Calu3 (cell line): ENCODE measurements at regions not wholly inside any gene's neighbourhood (a gene's known extent, or its start where the extent isn't known, plus 50 kb on each side); places are given as distances from the start of the nearest gene placed in this dataset.

Source experiments
- BruUV-seq: library from RNA; stranded (reverse); fragments of 400-500 nt; replicated peaks from 2 replicates; lab custom pipeline; 2021; lab: Mats Ljungman, UMichigan
- CTCF ChIA-PET: fragments of 300-600 bp; sonication (Branson Sonifier 250); formaldehyde crosslinking; loops from one replicate; lab custom pipeline; 2022; ENCODE audit warnings: antibody characterized with exemption; lab: Charles Lee
- DNase-seq: peaks from one replicate; pipeline ENCODE4 v3.0.0; 2022
- H3K27ac Mint-ChIP-seq: one replicate; pipeline ENCODE4 v1.8.0; 2022; ENCODE audit warnings: mixed read lengths; ENCODE audit not compliant: unreplicated experiment
- H3K27me3 Mint-ChIP-seq: one replicate; pipeline ENCODE4 v1.8.0; 2022; ENCODE audit warnings: mixed read lengths; ENCODE audit not compliant: unreplicated experiment
- H3K36me3 Mint-ChIP-seq: one replicate; pipeline ENCODE4 v1.8.0; 2022; ENCODE audit warnings: mild to moderate bottlenecking, moderate library complexity, mixed read lengths; ENCODE audit not compliant: insufficient read depth, unreplicated experiment
- H3K4me1 Mint-ChIP-seq: one replicate; pipeline ENCODE4 v1.8.0; 2022; ENCODE audit warnings: mild to moderate bottlenecking, low read depth, mixed read lengths; ENCODE audit not compliant: unreplicated experiment
- H3K4me3 Mint-ChIP-seq: one replicate; pipeline ENCODE4 v1.8.0; 2022; ENCODE audit warnings: mild to moderate bottlenecking, low read depth, moderate library complexity, mixed read lengths; ENCODE audit not compliant: unreplicated experiment
- H3K9me3 Mint-ChIP-seq: one replicate; pipeline ENCODE4 v1.8.0; 2022; ENCODE audit warnings: low read depth, mixed read lengths; ENCODE audit not compliant: unreplicated experiment
- intact Hi-C: fragments of 100-400 bp; cut with micrococcal nuclease; formaldehyde crosslinking; loops from one replicate; pipeline ENCODE4 v1.10.0; 2022; ENCODE audit not compliant: unreplicated experiment
- TF ChIP-seq, protein P1 (sequence below): fragments of 200-600 bp; IDR thresholded peaks from one replicate; pipeline ENCODE4 v1.8.0; 2022; ENCODE audit warnings: antibody characterized with exemption; ENCODE audit not compliant: unreplicated experiment

DNA sequence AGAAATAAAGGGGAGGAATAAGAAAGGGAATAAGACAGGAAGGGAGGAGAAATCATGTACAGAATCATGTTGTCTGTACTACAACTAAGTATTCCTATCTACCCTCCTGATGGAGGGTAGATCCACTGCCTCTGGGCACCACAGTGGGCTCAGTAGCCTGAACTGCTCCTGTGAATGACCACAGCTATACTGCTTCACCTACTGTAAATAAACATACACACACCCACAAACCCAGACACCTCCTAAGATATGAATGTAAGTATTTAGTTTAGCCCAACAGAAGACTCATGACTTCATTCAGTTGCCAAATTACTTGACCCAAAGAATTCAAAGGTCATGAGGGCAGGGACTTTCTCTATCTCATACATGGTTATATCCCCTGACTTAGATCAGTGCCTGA, 177.3 kb upstream of the C11orf58 start:
- CTCF ChIA-PET = no interaction called here
- Mint-ChIP-seq H3K4me3 (no peak overlapping the region), H3K27me3 (no peaks in the 10 kb centered on the region), H3K36me3 (no peaks in the 10 kb centered on the region), H3K4me1 (no peaks in the 10 kb centered on the region), H3K9me3 (no peaks in the 10 kb centered on the region), H3K27ac (no peak overlapping the region)
- intact Hi-C loops = no loop called here
- DNase-seq = no peak
- TF ChIP-seq, protein P1, sequence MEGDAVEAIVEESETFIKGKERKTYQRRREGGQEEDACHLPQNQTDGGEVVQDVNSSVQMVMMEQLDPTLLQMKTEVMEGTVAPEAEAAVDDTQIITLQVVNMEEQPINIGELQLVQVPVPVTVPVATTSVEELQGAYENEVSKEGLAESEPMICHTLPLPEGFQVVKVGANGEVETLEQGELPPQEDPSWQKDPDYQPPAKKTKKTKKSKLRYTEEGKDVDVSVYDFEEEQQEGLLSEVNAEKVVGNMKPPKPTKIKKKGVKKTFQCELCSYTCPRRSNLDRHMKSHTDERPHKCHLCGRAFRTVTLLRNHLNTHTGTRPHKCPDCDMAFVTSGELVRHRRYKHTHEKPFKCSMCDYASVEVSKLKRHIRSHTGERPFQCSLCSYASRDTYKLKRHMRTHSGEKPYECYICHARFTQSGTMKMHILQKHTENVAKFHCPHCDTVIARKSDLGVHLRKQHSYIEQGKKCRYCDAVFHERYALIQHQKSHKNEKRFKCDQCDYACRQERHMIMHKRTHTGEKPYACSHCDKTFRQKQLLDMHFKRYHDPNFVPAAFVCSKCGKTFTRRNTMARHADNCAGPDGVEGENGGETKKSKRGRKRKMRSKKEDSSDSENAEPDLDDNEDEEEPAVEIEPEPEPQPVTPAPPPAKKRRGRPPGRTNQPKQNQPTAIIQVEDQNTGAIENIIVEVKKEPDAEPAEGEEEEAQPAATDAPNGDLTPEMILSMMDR = no peak
- BruUV-seq = no TSS peak

DNA sequence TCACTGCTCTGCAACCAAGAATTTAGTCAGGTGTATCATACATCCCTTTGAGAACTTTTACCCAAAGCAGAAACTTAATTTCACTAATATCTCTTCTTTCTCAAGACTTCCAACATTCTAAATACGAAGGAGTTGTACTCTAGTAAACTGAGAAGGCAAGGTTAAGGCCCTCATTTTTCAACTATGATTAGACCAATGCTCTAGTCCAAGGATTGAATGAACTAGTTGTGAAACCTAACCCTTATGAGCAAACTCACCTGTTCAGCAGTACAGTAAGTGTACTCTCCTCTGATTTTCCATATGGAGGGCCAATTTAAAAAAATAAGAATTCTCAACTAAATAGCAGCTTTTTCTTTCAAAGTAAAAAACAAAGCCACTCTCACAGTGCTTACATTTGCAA, 180.0 kb upstream of the C11orf58 start:
- Mint-ChIP-seq H3K4me1 (no peaks in the 10 kb centered on the region), H3K9me3 (no peaks in the 10 kb centered on the region), H3K36me3 (no peaks in the 10 kb centered on the region), H3K4me3 (no peak overlapping the region), H3K27me3 (no peaks in the 10 kb centered on the region), H3K27ac (no peak overlapping the region)
- TF ChIP-seq, protein P1 = no peak
- CTCF ChIA-PET = no interaction called here
- BruUV-seq = no TSS peak
- DNase-seq = no peak
- intact Hi-C loops = no loop called here

DNA sequence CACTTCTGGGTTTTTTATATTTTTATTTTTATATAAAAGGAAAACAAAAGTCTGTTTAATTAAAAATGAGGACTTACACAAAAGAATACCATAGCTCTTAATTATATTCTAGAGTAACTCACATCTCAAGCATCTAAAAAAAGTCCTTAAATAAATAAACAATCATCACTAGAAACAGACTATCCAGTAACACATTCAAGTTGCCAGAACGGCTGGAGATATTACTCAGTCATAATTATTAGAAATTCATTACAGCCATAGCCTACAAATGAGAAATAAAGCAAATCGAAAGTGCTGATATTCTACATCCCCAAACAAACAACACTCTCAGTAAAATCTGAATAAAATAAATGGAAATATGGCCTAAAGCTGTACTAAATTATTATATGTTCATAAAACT, 182.5 kb upstream of the C11orf58 start:
- no peaks in the 10 kb centered on the region for H3K4me1 Mint-ChIP-seq
- DNase-seq = no peak
- H3K36me3 Mint-ChIP-seq = no peaks in the 10 kb centered on the region
- no TSS peak for BruUV-seq
- H3K9me3 Mint-ChIP-seq = no peaks in the 10 kb centered on the region
- intact Hi-C loops = no loop called here
- no peak overlapping the region for H3K27ac Mint-ChIP-seq
- CTCF ChIA-PET = no interaction called here
- TF ChIP-seq, protein P1 = no peak
- no peaks in the 10 kb centered on the region for H3K27me3 Mint-ChIP-seq
- H3K4me3 Mint-ChIP-seq = no peak overlapping the region

DNA sequence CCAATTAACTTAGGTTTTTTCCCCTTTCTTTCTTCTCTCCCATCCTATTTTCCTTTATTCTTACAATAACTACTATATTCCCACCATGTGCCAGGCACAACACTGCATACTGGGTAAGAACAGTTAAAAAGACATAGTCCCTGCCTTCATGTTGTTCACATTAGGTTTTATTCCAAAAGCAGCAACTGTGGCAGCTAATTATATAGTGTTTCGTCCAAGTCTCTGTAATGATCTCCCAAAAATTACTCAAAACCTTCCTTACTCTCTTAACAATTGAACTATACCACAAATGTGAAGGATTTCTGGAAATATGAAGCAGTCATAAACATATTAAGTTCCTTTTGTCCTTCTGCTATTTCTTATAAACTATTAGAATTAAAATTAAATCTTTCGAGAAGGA, 184.1 kb upstream of the C11orf58 start:
- H3K27me3 Mint-ChIP-seq = no peaks in the 10 kb centered on the region
- H3K36me3 Mint-ChIP-seq = no peaks in the 10 kb centered on the region
- TF ChIP-seq, protein P1 = no peak
- no peak for DNase-seq
- no peak overlapping the region for H3K27ac Mint-ChIP-seq
- no peak overlapping the region for H3K4me3 Mint-ChIP-seq
- intact Hi-C loops = no loop called here
- CTCF ChIA-PET = no interaction called here
- H3K9me3 Mint-ChIP-seq = no peaks in the 10 kb centered on the region
- BruUV-seq = no TSS peak
- no peaks in the 10 kb centered on the region for H3K4me1 Mint-ChIP-seq

DNA sequence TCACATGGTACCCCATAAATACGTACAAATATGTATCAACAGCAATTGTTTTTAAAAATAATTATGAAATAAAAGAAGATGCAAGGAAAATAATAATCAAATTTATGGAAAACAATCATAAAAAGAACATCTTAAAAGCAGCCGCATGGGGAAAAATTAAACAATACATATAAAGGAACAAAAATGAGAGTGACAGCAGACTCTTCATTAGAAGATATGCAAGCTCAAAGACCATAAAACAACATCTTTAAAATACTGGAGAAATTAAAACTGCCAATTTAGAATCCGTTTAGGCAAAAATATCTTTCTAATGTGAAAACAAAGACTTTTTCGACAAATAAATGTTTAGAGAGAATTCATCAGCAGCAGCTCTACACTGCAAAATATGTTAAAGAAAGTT, 190.6 kb upstream of the C11orf58 start:
- Mint-ChIP-seq H3K4me1 (peaks cover 7% of the 10 kb centered on the region), H3K27ac (no peak overlapping the region), H3K9me3 (peaks cover 3% of the 10 kb centered on the region), H3K36me3 (no peaks in the 10 kb centered on the region), H3K4me3 (no peak overlapping the region), H3K27me3 (no peaks in the 10 kb centered on the region)
- DNase-seq = no peak
- CTCF ChIA-PET = no interaction called here
- intact Hi-C loops = no loop called here
- TF ChIP-seq, protein P1 = no peak
- BruUV-seq = no TSS peak
